IMR-90 (cell line): ENCODE measurements at regions not wholly inside any gene's neighbourhood (a gene's known extent, or its start where the extent isn't known, plus 50 kb on each side); places are given as distances from the start of the nearest gene placed in this dataset.

Experiments used
- CEBPB ChIP-seq: IDR thresholded peaks from 2 replicates; pipeline ENCODE4 v1.6.1; 2012; ENCODE audit warnings: low read depth, low read length, improper control_type of control experiment
- CTCF ChIP-seq: conservative IDR thresholded peaks from 2 replicates; pipeline ENCODE4 v1.5.1; 2012; ENCODE audit warnings: mild to moderate bottlenecking, low read depth, low read length, improper control_type of control experiment
- ELK1 ChIP-seq: fragments of 150-350 bp; IDR thresholded peaks from 2 replicates; pipeline ENCODE4 v1.6.1; 2016; ENCODE audit warnings: low read depth, mild to moderate bottlenecking, low read length, moderate library complexity, borderline replicate concordance
- FOS ChIP-seq: fragments of 150-350 bp; IDR thresholded peaks from 2 replicates; pipeline ENCODE4 v1.6.1; 2016; ENCODE audit warnings: low read depth, low read length
- MAFK ChIP-seq: IDR thresholded peaks from 2 replicates; pipeline ENCODE4 v1.6.1; 2012; ENCODE audit warnings: low read depth, low read length, improper control_type of control experiment
- MAZ ChIP-seq: IDR thresholded peaks from 2 replicates; pipeline ENCODE4 v1.6.1; 2012; ENCODE audit warnings: low read depth, mild to moderate bottlenecking, low read length, improper control_type of control experiment, moderate library complexity, borderline replicate concordance
- MXI1 ChIP-seq: IDR thresholded peaks from 2 replicates; pipeline ENCODE4 v1.6.1; 2012; ENCODE audit warnings: low read depth, mild to moderate bottlenecking, low read length, moderate library complexity, borderline replicate concordance
- POLR2A ChIP-seq: IDR thresholded peaks from 2 replicates; pipeline ENCODE4 v1.6.1; 2012; ENCODE audit warnings: mild to moderate bottlenecking, low read depth, low read length
- RAD21 ChIP-seq: IDR thresholded peaks from 2 replicates; pipeline ENCODE4 v1.6.1; 2012; ENCODE audit warnings: low read length, improper control_type of control experiment
- SMC3 ChIP-seq: fragments of 150-350 bp; IDR thresholded peaks from 2 replicates; pipeline ENCODE4 v1.6.1; 2016; ENCODE audit warnings: low read depth, mild to moderate bottlenecking, antibody characterized with exemption, low read length, moderate library complexity
- USF2 ChIP-seq: fragments of 150-350 bp; IDR thresholded peaks from 2 replicates; pipeline ENCODE4 v1.6.1; 2017; ENCODE audit warnings: mild to moderate bottlenecking, antibody characterized with exemption, low read length, low read depth

GRCh38 chr13:55029280-55029679, 2000.7 kb downstream of the OLFM4 start:
- no peak for TF ChIP-seq CTCF
- no peak for TF ChIP-seq MAZ
- TF ChIP-seq CEBPB, result peak; percentile 52
- no peak for TF ChIP-seq POLR2A
- TF ChIP-seq MAFK, result no peak
- no peak for TF ChIP-seq SMC3
- no peak for TF ChIP-seq ELK1
- no peak for TF ChIP-seq MXI1
- TF ChIP-seq USF2, result no peak
- no peak for TF ChIP-seq RAD21
- no peak for TF ChIP-seq FOS
